NB4 (cell line): ENCODE measurements at regions not wholly inside any gene's neighbourhood (a gene's known extent, or its start where the extent isn't known, plus 50 kb on each side); places are given as distances from the start of the nearest gene placed in this dataset.
"Not testable (repeated sequence)": the region's sequence is repeated elsewhere in the genome, so short reads cannot be mapped to it uniquely, and the experiment has no call there.

Experiments used
- DNase-seq: peaks from one replicate; pipeline ENCODE4 v3.0.0; 2010; ENCODE audit warnings: low read depth
- H3K4me3 ChIP-seq: one replicate; pipeline ENCODE4 v1.5.1; 2011; ENCODE audit warnings: mild to moderate bottlenecking, low read depth, low read length, moderate library complexity
- MYC ChIP-seq: IDR thresholded peaks from 2 replicates; pipeline ENCODE4 v1.6.1; 2011; ENCODE audit warnings: low read depth, low read length
- POLR2A ChIP-seq: IDR thresholded peaks from 2 replicates; pipeline ENCODE4 v1.6.1; 2011; ENCODE audit warnings: mild to moderate bottlenecking; ENCODE audit not compliant: insufficient read length; ENCODE audit errors: extremely low read depth
- TF ChIP-seq, protein P1 (sequence below): IDR thresholded peaks from one replicate; pipeline ENCODE4 v1.5.1; 2012; ENCODE audit warnings: low read depth, low read length
- TF ChIP-seq, protein P2 (sequence below): IDR thresholded peaks from 2 replicates; pipeline ENCODE4 v1.6.1; 2011; ENCODE audit warnings: low read depth, low read length

DNA sequence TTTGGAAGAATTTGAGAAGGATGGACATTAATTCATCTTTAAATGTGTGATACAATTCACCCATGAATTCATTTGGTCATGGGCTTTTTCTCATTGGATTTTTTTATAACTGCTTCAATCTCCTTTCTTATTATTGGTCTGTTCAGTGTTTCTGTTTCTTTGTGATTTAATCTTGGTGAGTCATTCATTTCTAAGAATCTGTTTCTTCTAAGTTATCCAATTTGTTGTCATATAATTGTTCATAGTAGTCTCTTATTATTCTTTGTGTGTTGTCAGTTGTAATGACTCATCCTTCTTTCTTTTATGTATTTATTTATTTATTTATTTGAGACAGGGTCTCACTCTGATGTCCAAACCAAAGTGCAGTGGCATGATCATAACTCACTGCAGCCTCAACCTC is 146.1 kb upstream of the ZNF267 start:
- H3K4me3 ChIP-seq = no peak overlapping the region
- no peak for DNase-seq
- TF ChIP-seq MYC (no peak), POLR2A (no peak)
- TF ChIP-seq, protein P1, sequence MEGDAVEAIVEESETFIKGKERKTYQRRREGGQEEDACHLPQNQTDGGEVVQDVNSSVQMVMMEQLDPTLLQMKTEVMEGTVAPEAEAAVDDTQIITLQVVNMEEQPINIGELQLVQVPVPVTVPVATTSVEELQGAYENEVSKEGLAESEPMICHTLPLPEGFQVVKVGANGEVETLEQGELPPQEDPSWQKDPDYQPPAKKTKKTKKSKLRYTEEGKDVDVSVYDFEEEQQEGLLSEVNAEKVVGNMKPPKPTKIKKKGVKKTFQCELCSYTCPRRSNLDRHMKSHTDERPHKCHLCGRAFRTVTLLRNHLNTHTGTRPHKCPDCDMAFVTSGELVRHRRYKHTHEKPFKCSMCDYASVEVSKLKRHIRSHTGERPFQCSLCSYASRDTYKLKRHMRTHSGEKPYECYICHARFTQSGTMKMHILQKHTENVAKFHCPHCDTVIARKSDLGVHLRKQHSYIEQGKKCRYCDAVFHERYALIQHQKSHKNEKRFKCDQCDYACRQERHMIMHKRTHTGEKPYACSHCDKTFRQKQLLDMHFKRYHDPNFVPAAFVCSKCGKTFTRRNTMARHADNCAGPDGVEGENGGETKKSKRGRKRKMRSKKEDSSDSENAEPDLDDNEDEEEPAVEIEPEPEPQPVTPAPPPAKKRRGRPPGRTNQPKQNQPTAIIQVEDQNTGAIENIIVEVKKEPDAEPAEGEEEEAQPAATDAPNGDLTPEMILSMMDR = no peak
- TF ChIP-seq, protein P2, sequence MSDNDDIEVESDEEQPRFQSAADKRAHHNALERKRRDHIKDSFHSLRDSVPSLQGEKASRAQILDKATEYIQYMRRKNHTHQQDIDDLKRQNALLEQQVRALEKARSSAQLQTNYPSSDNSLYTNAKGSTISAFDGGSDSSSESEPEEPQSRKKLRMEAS = no peak

DNA sequence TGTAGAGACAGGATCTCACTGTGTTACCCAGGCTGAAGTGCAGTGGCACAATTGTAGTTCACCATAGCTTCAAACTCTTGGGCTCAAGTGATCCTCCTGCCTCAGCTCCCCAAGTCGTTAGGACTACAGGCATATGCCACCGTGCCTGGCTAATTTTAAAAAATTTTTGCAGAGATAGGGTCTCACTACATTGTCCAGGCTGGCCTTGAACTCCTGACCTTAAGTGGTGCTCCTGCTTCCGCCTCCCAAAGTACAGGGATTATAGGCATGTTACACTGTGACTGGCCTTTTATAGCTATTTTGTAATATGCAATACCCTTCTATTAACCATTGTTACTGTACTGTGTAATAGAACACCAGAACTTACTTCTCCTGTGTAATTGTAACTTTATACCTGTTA is 139.3 kb upstream of the ZNF267 start:
- TF ChIP-seq MYC (no peak), POLR2A (no peak)
- TF ChIP-seq, protein P1 = no peak
- TF ChIP-seq, protein P2 = no peak
- no peak overlapping the region for H3K4me3 ChIP-seq
- no peak for DNase-seq

DNA sequence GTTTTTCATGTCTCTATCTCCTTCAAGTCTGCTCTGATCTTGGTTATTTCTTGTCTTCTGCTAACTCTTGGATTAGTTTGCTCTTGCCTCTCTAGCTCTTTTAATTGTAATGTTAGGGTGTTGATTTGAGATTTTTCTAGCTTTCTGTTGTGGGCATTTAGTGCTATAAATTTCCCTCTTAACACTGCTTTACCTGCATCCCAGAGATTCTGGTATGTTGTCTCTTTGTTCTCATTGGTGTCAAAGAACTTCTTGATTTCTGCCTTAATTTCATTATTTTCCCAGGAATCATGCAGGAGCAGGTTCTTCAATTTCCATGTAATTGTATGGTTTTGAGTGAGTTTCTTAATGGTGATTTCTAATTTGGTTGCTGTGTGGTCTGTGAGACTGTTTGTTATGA is 128.5 kb upstream of the ZNF267 start:
- not testable (repeated sequence) for DNase-seq, H3K4me3 ChIP-seq

DNA sequence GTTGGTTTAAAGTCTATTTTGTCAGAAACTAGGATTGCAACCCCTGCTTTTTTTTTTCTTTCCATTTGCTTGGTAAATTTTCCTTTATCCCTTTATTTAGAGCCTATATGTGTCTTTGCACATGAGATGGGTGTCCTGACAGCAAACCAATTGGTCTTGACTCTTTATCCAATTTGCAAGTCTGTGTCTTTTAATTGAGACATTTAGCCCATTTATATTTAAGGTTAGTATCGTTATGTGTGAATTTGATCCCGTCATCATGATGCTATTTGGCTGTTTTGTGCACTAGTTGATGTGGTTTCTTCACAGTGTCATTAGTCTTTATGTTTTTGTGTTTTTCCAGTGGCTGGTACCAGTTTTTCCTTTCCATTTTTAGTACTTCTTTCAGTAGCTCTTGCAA is 127.7 kb upstream of the ZNF267 start:
- TF ChIP-seq, protein P2 = no peak
- TF ChIP-seq, protein P1 = no peak
- no peak for TF ChIP-seq MYC
- no peak for TF ChIP-seq POLR2A
- no peak for DNase-seq
- H3K4me3 ChIP-seq = no peak overlapping the region

DNA sequence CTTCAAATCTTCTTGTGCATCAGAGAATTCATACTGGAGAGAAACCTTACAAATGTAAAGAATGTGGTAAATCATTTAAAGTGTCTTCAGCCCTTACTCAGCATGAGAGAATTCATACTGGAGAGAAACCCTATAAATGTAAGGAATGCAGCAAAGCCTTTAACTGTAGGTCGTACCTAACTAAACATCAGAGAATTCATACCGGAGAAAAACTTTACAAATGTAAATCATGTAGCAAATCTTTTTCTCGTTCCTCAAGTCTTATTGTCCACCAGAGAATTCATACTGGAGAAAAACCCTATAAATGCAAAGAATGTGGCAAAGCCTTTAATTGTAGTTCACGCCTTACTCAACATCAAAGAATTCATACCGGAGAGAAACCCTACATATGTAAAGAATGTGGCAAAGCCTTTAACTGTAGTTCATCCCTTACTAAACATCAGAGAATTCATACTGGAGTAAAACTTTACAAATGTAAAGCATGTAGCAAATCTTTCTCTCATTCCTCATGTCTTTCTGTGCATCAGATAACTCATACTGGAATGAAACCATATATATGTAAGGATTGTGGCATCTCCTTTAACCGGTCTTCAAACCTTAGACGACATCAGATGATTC is 118.5 kb upstream of the ZNF267 start:
- TF ChIP-seq, protein P1 = no peak
- TF ChIP-seq POLR2A = no peak
- TF ChIP-seq, protein P2 = no peak
- no peak for TF ChIP-seq MYC
- no peak for DNase-seq
- H3K4me3 ChIP-seq = no peak overlapping the region

DNA sequence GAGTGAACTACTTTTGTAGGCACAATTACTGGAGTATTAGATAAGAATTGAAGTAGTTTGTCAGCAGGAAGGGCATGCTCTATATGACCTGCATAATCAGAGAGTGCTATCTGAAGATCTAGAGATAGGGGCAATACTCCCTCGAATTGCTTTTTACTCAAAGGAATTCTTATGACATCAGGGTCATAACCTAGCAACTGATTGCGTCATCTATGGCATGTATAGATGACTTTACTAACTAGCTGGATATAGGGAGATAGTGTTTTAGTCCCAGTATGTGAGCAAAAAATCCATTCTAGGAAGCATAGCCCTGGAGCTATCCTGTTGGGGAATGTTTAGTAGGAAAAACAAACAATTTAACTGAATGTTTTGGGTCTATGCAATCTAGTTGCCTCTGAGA is 109.5 kb upstream of the ZNF267 start:
- TF ChIP-seq MYC (no peak), POLR2A (no peak)
- TF ChIP-seq, protein P2 = no peak
- TF ChIP-seq, protein P1 = no peak
- H3K4me3 ChIP-seq = no peak overlapping the region
- DNase-seq = no peak
